Osteoblast (primary cell): ENCODE measurements at regions not wholly inside any gene's neighbourhood (a gene's known extent, or its start where the extent isn't known, plus 50 kb on each side); places are given as distances from the start of the nearest gene placed in this dataset.

Source experiments
- DNase-seq: peaks from one replicate; pipeline ENCODE4 v3.0.0; 2011; ENCODE audit warnings: low spot score, mixed read lengths; ENCODE audit not compliant: insufficient read length; ENCODE audit errors: missing footprints
- H2AFZ ChIP-seq: 2 replicates; pipeline ENCODE4 v1.6.0; 2011; ENCODE audit warnings: mild to moderate bottlenecking, low read length
- H3K27ac ChIP-seq: 2 replicates; pipeline ENCODE4 v1.5.1; 2011; ENCODE audit warnings: mild to moderate bottlenecking, low read depth, low read length, moderate library complexity
- H3K27me3 ChIP-seq: 2 replicates; pipeline ENCODE4 v1.6.0; 2012; ENCODE audit warnings: mild to moderate bottlenecking, control low read depth, inconsistent platforms, low read length, moderate library complexity; ENCODE audit not compliant: insufficient read depth
- H3K36me3 ChIP-seq: 2 replicates; pipeline ENCODE4 v1.5.1; 2011; ENCODE audit warnings: mild to moderate bottlenecking, low read length, control low read depth, moderate library complexity; ENCODE audit not compliant: insufficient read depth
- H3K4me1 ChIP-seq: 2 replicates; pipeline ENCODE4 v1.5.1; 2011; ENCODE audit warnings: mild to moderate bottlenecking, low read length, control low read depth, moderate library complexity; ENCODE audit not compliant: insufficient read depth
- H3K4me2 ChIP-seq: 2 replicates; pipeline ENCODE4 v1.6.0; 2011; ENCODE audit warnings: mild to moderate bottlenecking, low read length; ENCODE audit not compliant: insufficient read depth
- H3K4me3 ChIP-seq: fragments of 200-600 bp; sonication (generic); 3 replicates; pipeline ENCODE4 v1.5.1; 2012; ENCODE audit warnings: mild to moderate bottlenecking, low read length, inconsistent platforms; ENCODE audit not compliant: insufficient read depth
- H3K79me2 ChIP-seq: 2 replicates; pipeline ENCODE4 v1.6.0; 2012; ENCODE audit warnings: mild to moderate bottlenecking, low read length, control low read depth, inconsistent platforms; ENCODE audit not compliant: insufficient read depth
- H3K9me3 ChIP-seq: 2 replicates; pipeline ENCODE4 v1.5.1; 2011; ENCODE audit warnings: low read depth, low read length, control low read depth
- H4K20me1 ChIP-seq: 2 replicates; pipeline ENCODE4 v1.6.0; 2012; ENCODE audit warnings: mild to moderate bottlenecking, low read length, control low read depth; ENCODE audit not compliant: insufficient read depth
- TF ChIP-seq, protein P1 (sequence below): IDR thresholded peaks from 2 replicates; pipeline ENCODE4 v1.5.1; 2011; ENCODE audit warnings: mild to moderate bottlenecking, low read depth, low read length, moderate library complexity; ENCODE audit errors: extremely low read depth

DNA sequence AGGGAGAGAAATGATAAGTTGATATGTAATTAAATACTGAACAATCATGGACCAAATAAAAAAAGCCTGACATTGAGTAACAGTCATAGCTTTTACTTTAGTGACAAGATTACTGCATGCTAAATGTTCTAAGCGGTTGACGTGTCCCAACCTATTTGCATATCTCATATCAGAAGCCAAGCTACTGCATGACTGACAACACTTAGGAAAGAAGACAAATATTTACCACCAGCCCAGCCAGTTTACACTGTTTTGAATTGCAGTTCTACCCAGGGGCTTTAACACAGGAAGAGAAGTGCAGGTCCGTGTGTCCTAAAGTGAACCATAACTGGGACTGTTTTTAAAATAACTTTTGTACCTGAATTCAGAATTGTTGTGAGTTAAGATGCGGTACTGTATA lies 219.9 kb downstream of the PRDM9 start:
- Histone ChIP-seq H2AFZ (no peak overlapping the region), H3K36me3 (no peaks in the 10 kb centered on the region), H4K20me1 (no peaks in the 10 kb centered on the region), H3K27me3 (no peaks in the 10 kb centered on the region), H3K27ac (no peak overlapping the region), H3K4me2 (no peak overlapping the region), H3K79me2 (no peaks in the 10 kb centered on the region), H3K9me3 (no peaks in the 10 kb centered on the region), H3K4me3 (no peak overlapping the region), H3K4me1 (no peaks in the 10 kb centered on the region)
- DNase-seq, result no peak
- TF ChIP-seq, protein P1, sequence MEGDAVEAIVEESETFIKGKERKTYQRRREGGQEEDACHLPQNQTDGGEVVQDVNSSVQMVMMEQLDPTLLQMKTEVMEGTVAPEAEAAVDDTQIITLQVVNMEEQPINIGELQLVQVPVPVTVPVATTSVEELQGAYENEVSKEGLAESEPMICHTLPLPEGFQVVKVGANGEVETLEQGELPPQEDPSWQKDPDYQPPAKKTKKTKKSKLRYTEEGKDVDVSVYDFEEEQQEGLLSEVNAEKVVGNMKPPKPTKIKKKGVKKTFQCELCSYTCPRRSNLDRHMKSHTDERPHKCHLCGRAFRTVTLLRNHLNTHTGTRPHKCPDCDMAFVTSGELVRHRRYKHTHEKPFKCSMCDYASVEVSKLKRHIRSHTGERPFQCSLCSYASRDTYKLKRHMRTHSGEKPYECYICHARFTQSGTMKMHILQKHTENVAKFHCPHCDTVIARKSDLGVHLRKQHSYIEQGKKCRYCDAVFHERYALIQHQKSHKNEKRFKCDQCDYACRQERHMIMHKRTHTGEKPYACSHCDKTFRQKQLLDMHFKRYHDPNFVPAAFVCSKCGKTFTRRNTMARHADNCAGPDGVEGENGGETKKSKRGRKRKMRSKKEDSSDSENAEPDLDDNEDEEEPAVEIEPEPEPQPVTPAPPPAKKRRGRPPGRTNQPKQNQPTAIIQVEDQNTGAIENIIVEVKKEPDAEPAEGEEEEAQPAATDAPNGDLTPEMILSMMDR, result no peak

DNA sequence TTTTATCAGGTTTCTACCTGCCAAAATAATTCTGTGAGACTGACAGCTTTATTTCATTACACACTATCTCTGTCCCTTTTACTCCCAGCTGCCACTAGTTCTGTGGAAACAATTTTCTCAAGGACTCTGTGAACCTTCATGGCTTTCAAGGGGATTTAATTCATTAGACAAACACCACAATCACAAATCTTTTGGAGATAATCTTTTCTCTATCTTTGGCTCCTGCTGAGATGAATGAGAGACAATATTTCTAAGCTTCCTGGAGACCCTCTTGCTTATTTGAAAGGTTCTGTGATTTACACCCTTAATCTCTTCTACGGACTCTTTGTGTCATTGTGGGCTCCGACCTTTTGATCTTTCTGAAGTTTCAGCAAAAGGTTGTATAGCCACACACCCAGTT lies 222.6 kb downstream of the PRDM9 start:
- no peak overlapping the region for H3K4me3 ChIP-seq
- no peak overlapping the region for H3K4me2 ChIP-seq
- H4K20me1 ChIP-seq, result no peaks in the 10 kb centered on the region
- TF ChIP-seq, protein P1, result no peak
- no peak for DNase-seq
- no peaks in the 10 kb centered on the region for H3K9me3 ChIP-seq
- H2AFZ ChIP-seq, result no peak overlapping the region
- no peaks in the 10 kb centered on the region for H3K27me3 ChIP-seq
- H3K36me3 ChIP-seq, result no peaks in the 10 kb centered on the region
- no peaks in the 10 kb centered on the region for H3K4me1 ChIP-seq
- H3K27ac ChIP-seq, result no peak overlapping the region
- H3K79me2 ChIP-seq, result no peaks in the 10 kb centered on the region

DNA sequence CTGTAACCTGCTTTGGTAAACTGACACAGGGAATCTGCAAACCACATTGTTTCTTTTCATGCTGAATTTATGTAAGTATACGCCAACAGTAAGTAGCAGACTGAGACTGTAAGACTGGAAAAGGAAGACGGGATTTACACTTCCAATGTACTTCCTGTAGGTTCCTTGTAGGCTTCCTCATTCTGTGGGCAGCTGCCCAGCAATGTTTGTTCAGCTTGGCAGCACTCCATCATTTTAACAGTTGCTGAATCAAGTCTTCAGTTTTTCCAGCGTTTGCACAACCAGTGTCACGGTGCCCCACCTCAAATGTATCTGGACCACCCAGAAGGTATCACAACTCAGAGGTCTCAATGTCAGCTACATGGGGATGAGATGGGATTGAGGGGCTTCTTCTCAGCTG lies 232.6 kb downstream of the PRDM9 start:
- H3K79me2 ChIP-seq, result no peaks in the 10 kb centered on the region
- no peaks in the 10 kb centered on the region for H3K4me1 ChIP-seq
- H2AFZ ChIP-seq, result no peak overlapping the region

DNA sequence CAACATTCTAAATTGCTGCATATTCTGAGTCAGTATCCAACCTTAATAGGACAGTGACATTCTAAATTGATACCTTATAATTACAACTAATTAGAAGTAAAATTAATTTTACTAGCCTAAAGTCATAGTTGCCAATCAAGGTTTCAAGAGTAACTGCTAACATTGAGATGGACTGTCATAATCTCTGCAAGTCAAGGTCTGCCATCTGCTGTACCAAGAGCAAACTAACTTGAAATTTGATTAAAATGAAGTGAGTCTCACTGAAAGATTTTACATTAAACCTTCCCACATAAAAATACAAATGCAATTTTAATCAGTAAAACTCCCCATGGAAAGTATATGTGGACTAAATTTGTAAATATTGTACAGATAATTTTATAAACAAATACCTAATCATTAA lies 235.3 kb downstream of the PRDM9 start:
- Histone ChIP-seq H3K27me3 (no peaks in the 10 kb centered on the region), H3K79me2 (no peaks in the 10 kb centered on the region), H3K4me1 (no peaks in the 10 kb centered on the region), H3K27ac (no peak overlapping the region), H2AFZ (no peak overlapping the region), H4K20me1 (no peaks in the 10 kb centered on the region), H3K4me3 (no peak overlapping the region), H3K4me2 (no peak overlapping the region), H3K36me3 (no peaks in the 10 kb centered on the region), H3K9me3 (peaks cover 3% of the 10 kb centered on the region)
- no peak for DNase-seq
- TF ChIP-seq, protein P1, result no peak

More for the DNA sequence above, 232.6 kb downstream of the PRDM9 start:
- no peak overlapping the region for H3K27ac ChIP-seq
- no peak for DNase-seq
- H3K27me3 ChIP-seq, result no peaks in the 10 kb centered on the region
- H4K20me1 ChIP-seq, result no peaks in the 10 kb centered on the region
- TF ChIP-seq, protein P1, result no peak
- no peaks in the 10 kb centered on the region for H3K9me3 ChIP-seq
- no peak overlapping the region for H3K4me3 ChIP-seq
- H3K4me2 ChIP-seq, result no peak overlapping the region
- H3K36me3 ChIP-seq, result no peaks in the 10 kb centered on the region
